ENCODE measurements at regions not wholly inside any gene's neighbourhood (a gene's known extent, or its start where the extent isn't known, plus 50 kb on each side); places are given as distances from the start of the nearest gene placed in this dataset.
"Not testable (repeated sequence)": the region's sequence is repeated elsewhere in the genome, so short reads cannot be mapped to it uniquely, and the experiment has no call there.

DNA sequence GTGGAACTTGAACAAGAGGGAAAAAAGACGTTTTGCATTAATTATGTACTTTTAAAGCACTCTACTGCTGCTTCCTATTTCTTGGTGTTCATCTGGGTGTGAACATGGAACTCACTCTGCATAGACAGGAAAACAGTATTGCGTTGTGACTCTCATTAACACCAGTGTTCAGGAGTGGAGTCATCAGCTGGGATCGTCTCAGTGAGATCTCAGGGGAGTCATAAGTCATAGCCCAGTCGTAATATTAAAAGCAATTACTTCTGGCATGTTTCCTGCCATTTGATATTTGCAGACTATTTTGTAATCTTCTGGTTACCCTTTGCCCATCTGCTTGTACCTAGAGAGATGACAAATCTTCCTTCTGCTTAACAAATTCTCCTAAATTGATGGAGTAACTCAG lies 462.0 kb upstream of the ATP11B start:
- DNase-seq (ENCODE audit: insufficient read length) (no peak), FAIRE-seq (no peak)
- TF ChIP-seq POLR2AphosphoS5 (IDR thresholded peaks at IDR 0.05; ENCODE audit: low read depth, low read length) (no peak), TAF1 (IDR thresholded peaks at IDR 0.05; ENCODE audit: borderline replicate concordance, low read depth, low read length) (no peak)

DNA sequence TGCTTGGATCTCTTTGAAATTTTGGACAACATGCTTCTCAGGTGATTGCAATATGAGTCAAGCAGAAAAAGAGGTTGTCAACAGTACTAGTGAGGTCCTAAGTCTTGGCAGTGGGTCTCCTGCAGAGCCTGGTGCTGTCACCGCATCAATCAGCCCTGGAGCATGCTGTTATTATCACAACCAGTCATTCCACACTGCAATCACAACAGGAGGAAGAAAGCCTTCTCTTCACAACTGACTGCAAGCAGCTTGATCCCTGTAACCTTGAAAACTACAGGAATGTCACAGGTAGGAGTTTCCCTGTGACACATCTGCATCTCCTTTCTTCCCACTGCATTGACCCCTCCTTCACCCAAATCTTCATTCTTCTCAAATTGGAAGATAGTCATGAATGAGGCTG lies 451.1 kb upstream of the ATP11B start:
- DNase-seq (ENCODE audit: insufficient read length), result no peak
- FAIRE-seq, result no peak
- TF ChIP-seq POLR2A (IDR thresholded peaks at IDR 0.05; ENCODE audit: low read depth, low read length), result no peak
- TF ChIP-seq POLR2AphosphoS5 (IDR thresholded peaks at IDR 0.05; ENCODE audit: low read depth, low read length), result no peak
- no peak for TF ChIP-seq TAF1 (IDR thresholded peaks at IDR 0.05; ENCODE audit: borderline replicate concordance, low read depth, low read length)

DNA sequence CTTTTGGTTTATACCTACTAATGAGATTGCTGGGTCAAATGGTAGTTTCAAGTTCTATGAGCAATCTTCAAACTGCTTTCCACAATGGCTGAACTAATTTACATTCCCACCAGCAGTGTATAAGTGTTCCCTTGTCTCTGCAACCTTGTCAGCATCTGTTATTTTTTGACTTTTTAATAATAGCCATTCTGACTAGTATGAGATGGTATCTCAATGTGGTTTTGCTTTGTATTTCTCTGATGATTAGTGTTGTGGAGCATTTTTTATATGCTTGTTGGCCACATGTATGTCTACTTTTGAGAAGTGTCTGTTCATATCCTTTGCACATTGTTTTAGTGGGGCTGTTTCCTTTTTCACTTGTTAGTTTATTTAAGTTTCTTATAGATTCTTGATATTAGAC lies 449.3 kb upstream of the ATP11B start:
- not testable (repeated sequence) for DNase-seq (ENCODE audit: insufficient read length); FAIRE-seq

DNA sequence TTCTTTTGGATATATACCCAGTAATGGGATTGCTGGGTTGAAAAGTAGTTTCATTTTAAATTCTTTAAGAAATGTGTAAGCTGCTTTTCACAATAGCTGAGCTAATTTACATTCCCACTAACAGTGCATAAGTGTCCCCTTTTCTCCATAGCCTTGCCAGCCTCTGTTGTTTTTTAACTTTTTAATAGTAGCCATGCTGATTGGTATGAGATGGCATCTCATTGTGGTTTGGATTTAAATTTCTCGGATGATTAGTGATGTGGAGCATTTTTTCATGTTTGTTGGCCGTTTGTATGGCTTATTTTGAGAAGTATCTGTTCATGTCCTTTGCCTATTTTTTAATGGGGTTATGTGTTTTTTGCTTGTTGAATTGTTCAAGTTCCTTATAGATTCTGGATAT lies 444.3 kb upstream of the ATP11B start:
- TF ChIP-seq POLR2A (IDR thresholded peaks at IDR 0.05; ENCODE audit: low read depth, low read length) (no peak), TAF1 (IDR thresholded peaks at IDR 0.05; ENCODE audit: borderline replicate concordance, low read depth, low read length) (no peak), POLR2AphosphoS5 (IDR thresholded peaks at IDR 0.05; ENCODE audit: low read depth, low read length) (no peak)
- DNase-seq (ENCODE audit: insufficient read length) (no peak), FAIRE-seq (no peak)

DNA sequence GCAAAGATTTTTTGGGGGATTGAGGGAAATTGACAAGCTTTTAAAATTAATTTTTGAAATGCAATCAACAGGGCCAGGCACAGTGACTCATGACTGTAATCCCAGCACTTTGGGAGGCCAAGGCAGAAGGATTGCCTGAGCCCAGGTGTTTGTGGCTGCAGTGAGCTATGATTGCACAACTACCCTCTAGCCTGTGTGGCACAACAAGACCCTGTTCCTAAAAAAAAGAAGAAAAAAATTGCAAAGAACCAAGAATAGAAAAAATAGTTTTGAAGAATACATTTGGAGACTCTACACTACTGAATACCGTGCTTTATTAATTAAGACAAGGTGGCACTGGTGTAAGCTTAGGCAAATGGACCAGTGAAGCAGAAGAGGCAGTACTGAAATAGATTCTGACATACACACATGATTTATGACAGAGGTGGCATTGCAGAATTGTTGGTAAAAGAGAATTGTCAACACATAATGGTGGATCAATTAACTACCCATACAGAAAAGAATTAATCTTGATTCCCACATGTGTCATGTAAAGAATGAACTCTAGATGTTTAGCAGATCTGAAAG lies 443.3 kb upstream of the ATP11B start:
- TF ChIP-seq POLR2A (IDR thresholded peaks at IDR 0.05; ENCODE audit: low read depth, low read length), result no peak
- no peak for TF ChIP-seq TAF1 (IDR thresholded peaks at IDR 0.05; ENCODE audit: borderline replicate concordance, low read depth, low read length)
- DNase-seq (ENCODE audit: insufficient read length) (no peak), FAIRE-seq (no peak)

DNA sequence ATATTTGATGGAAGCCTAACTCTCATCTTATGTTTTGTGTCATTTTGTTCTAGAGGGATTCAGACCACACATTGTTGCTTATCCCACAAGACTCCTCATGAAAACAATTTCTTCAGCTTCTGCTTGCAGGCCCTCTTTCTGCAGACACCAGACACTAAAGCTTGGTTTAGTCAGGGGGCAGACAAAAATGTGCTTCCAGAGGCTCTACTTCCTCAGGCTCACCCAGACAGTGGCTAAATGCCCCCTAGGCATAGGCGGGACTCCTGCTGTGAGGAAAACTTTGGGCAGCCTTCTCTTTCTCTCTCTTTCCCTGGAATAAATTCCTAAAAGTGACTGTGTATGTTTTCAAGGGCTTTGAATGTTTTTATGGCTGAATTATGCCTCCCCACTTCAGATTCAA lies 435.4 kb upstream of the ATP11B start:
- no peak for FAIRE-seq

GRCh38 chr3:182364323-182364722 lies 429.0 kb upstream of the ATP11B start:
- FAIRE-seq (no peak), DNase-seq (ENCODE audit: insufficient read length) (no peak)
- no peak for TF ChIP-seq POLR2A (IDR thresholded peaks at IDR 0.05; ENCODE audit: low read depth, low read length)
- no peak for TF ChIP-seq POLR2AphosphoS5 (IDR thresholded peaks at IDR 0.05; ENCODE audit: low read depth, low read length)
- no peak for TF ChIP-seq TAF1 (IDR thresholded peaks at IDR 0.05; ENCODE audit: borderline replicate concordance, low read depth, low read length)

More for the DNA sequence above, 435.4 kb upstream of the ATP11B start:
- no peak for DNase-seq (ENCODE audit: insufficient read length)
- TF ChIP-seq TAF1 (IDR thresholded peaks at IDR 0.05; ENCODE audit: borderline replicate concordance, low read depth, low read length), result no peak
- no peak for TF ChIP-seq POLR2A (IDR thresholded peaks at IDR 0.05; ENCODE audit: low read depth, low read length)
- no peak for TF ChIP-seq POLR2AphosphoS5 (IDR thresholded peaks at IDR 0.05; ENCODE audit: low read depth, low read length)

DNA sequence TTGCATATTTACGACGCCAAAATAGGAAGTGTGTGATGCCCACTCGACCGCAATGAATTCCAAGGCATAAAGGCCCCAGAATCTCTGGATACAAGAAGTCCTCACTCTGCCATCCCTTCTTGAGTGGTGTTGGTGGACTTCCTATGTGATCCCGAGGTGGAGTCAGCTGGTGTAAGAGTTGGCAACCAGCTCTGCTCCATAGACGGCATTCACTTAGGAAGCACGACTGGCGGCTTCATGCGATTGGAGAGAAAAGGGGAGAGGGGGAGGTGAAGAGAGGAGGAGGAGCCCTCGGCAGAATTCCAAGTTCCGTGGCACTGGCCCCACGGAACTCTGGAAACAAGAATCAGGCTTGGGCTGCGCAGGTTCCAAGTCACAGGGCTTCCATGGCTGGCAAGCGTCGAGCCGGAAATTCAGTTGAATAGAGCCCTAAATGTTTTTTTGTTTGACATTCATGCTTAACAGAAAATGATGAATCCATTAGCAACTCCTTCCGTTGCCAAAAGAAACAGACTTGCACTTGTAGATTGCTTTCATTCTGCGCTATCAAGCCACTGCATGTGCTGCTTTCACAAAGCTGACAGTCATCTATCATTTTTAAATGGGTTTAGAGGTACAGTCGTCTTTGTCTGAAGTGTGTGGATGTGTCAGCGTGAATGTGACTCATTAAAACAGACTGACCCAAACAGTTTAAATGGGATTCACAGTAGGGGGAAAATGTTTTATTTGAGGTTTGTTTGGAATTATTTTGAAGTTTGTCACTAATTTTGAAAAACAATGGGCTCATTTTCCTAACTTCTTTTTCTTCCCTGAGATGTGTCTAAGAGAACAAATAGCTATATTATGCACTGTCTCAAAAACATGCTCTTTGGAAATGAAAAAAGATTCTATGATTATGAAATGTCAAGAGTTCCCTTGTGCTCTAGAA lies 428.3 kb upstream of the ATP11B start:
- FAIRE-seq (no peak), DNase-seq (ENCODE audit: insufficient read length) (no peak)
- TF ChIP-seq TAF1 (IDR thresholded peaks at IDR 0.05; ENCODE audit: borderline replicate concordance, low read depth, low read length), result no peak

- DNase-seq (ENCODE audit: insufficient read length), result no peak
- TF ChIP-seq POLR2A (IDR thresholded peaks at IDR 0.05; ENCODE audit: low read depth, low read length) (no peak), POLR2AphosphoS5 (IDR thresholded peaks at IDR 0.05; ENCODE audit: low read depth, low read length) (no peak), TAF1 (IDR thresholded peaks at IDR 0.05; ENCODE audit: borderline replicate concordance, low read depth, low read length) (no peak)
- no peak for FAIRE-seq
Measured at GRCh38 chr3:182366746-182367145, 426.6 kb upstream of the ATP11B start.

DNA sequence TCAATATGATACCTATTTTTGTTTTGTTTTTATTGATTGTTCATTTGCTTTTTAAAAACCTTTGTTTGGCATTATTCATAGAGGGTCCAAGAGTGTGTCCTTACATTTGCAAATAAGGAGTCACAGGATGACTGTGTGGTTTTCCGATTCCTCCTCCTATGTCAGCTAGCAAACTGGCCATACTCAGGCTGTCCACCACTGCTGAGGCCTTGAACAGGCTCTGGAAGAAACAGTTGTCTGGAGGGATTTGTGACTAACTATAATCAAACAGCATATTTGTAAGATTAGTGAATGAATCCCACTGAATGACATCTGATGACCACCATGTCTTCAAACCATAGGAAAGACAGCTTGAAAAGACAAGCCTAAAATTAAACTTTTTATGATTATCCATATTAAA lies 423.4 kb upstream of the ATP11B start:
- FAIRE-seq (no peak), DNase-seq (ENCODE audit: insufficient read length) (no peak)
- TF ChIP-seq POLR2AphosphoS5 (IDR thresholded peaks at IDR 0.05; ENCODE audit: low read depth, low read length), result no peak
- no peak for TF ChIP-seq TAF1 (IDR thresholded peaks at IDR 0.05; ENCODE audit: borderline replicate concordance, low read depth, low read length)
- no peak for TF ChIP-seq POLR2A (IDR thresholded peaks at IDR 0.05; ENCODE audit: low read depth, low read length)

DNA sequence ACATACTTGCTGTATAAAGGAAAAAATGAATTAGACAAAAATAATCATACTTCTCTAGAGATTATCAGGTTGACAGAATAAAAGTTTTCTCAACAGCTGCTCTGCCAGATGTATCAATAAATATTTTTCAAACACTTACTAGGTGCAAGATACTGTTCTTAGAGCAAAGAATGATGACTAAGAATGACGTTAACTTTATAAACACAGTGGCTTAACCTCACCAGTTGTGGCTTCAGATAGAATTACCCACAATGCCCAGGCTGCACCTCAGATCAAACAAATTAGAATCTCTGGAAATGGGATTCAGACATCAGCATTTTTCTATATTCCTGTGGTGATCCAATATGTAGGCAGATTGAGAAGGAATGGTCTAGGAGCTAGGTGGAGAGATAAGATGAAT lies 422.4 kb upstream of the ATP11B start:
- no peak for DNase-seq (ENCODE audit: insufficient read length)
- no peak for FAIRE-seq
- no peak for TF ChIP-seq POLR2A (IDR thresholded peaks at IDR 0.05; ENCODE audit: low read depth, low read length)
- no peak for TF ChIP-seq TAF1 (IDR thresholded peaks at IDR 0.05; ENCODE audit: borderline replicate concordance, low read depth, low read length)
- TF ChIP-seq POLR2AphosphoS5 (IDR thresholded peaks at IDR 0.05; ENCODE audit: low read depth, low read length), result no peak

DNA sequence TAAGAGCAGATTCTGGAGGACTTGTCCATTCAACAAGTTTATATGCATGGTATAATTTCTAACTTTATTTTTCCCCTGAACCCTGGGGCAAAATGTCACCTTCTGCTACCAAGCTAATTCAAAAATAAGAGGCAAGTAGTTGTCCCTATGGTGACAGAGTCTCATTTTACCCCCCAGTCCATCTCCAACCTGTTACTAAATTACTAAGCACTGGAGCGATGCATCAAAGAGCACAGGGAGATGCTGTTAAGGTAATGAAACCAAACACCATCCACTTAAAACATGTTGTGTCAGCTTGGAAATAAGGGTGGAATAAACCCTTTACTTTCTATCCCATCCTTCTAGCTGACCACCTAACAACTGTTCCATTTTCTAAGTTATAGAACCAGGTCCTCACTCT lies 417.4 kb upstream of the ATP11B start:
- FAIRE-seq (no peak), DNase-seq (ENCODE audit: insufficient read length) (no peak)
- TF ChIP-seq POLR2AphosphoS5 (IDR thresholded peaks at IDR 0.05; ENCODE audit: low read depth, low read length) (no peak), TAF1 (IDR thresholded peaks at IDR 0.05; ENCODE audit: borderline replicate concordance, low read depth, low read length) (no peak), POLR2A (IDR thresholded peaks at IDR 0.05; ENCODE audit: low read depth, low read length) (no peak)

Measured in GM12892 (cell line).